HL-60 (cell line): ENCODE measurements at regions not wholly inside any gene's neighbourhood (a gene's known extent, or its start where the extent isn't known, plus 50 kb on each side); places are given as distances from the start of the nearest gene placed in this dataset.

ENCODE experiments used
- CTCF ChIP-seq: IDR thresholded peaks from one replicate; pipeline ENCODE4 v1.5.1; 2011; ENCODE audit warnings: low read length, control low read depth, inconsistent platforms; ENCODE audit not compliant: insufficient read depth
- GABPA ChIP-seq: IDR thresholded peaks from 2 replicates; pipeline ENCODE4 v1.6.1; 2012; ENCODE audit warnings: low read depth

- TF ChIP-seq CTCF: no peak
- no peak for TF ChIP-seq GABPA
Observed at GRCh38 chr2:126444512-126444911, 211.4 kb upstream of the GYPC start.
